ENCODE measurements at regions not wholly inside any gene's neighbourhood (a gene's known extent, or its start where the extent isn't known, plus 50 kb on each side); places are given as distances from the start of the nearest gene placed in this dataset.

DNA sequence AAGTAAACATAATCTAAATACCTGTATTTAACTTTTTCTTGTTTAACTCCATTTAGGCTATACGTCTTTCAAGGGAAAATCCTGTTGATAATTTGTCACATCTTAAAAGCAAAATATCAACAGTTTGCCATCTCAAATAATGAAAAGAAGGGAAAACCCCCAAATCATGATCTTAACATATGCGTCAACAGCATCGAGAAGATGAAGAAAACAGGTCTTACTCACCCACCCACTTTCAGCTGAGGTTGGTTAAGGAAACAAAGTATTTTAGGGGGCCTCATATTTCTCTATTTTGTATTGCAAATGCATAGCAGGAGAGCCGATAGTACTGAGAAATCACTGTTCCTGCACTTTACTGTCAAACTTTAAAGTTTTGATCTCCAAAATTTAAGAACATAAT, 143.1 kb upstream of the COPS8 start:
- H3K27ac ChIP-seq, result no peak overlapping the region
- TF ChIP-seq, protein P1, sequence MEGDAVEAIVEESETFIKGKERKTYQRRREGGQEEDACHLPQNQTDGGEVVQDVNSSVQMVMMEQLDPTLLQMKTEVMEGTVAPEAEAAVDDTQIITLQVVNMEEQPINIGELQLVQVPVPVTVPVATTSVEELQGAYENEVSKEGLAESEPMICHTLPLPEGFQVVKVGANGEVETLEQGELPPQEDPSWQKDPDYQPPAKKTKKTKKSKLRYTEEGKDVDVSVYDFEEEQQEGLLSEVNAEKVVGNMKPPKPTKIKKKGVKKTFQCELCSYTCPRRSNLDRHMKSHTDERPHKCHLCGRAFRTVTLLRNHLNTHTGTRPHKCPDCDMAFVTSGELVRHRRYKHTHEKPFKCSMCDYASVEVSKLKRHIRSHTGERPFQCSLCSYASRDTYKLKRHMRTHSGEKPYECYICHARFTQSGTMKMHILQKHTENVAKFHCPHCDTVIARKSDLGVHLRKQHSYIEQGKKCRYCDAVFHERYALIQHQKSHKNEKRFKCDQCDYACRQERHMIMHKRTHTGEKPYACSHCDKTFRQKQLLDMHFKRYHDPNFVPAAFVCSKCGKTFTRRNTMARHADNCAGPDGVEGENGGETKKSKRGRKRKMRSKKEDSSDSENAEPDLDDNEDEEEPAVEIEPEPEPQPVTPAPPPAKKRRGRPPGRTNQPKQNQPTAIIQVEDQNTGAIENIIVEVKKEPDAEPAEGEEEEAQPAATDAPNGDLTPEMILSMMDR (IDR thresholded peaks at IDR 0.05), result no peak
- no peak for TF ChIP-seq ZFX (IDR thresholded peaks at IDR 0.05; ENCODE audit: borderline replicate concordance)

DNA sequence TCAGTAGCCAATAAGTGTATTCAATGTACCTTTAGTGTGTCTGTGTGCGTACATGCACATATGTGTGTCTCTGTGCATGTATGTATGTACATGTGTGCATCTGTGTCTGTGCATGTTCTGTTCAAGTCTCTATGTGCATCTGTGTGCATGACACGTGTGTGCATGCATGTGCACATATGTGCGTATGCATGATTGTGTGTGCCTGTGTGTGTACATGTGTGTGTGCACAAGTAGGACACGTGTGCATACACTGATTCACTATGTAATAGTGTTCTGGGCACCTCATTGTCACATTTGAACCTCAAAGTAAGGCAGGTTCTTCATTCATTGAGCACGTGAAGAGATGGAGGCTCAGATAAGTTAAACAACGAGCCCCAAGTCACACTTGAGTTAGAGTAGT, 142.6 kb upstream of the COPS8 start:
- no peak for TF ChIP-seq ZFX (IDR thresholded peaks at IDR 0.05; ENCODE audit: borderline replicate concordance)
- TF ChIP-seq, protein P1 (IDR thresholded peaks at IDR 0.05), result no peak
- H3K27ac ChIP-seq, result no peak overlapping the region

DNA sequence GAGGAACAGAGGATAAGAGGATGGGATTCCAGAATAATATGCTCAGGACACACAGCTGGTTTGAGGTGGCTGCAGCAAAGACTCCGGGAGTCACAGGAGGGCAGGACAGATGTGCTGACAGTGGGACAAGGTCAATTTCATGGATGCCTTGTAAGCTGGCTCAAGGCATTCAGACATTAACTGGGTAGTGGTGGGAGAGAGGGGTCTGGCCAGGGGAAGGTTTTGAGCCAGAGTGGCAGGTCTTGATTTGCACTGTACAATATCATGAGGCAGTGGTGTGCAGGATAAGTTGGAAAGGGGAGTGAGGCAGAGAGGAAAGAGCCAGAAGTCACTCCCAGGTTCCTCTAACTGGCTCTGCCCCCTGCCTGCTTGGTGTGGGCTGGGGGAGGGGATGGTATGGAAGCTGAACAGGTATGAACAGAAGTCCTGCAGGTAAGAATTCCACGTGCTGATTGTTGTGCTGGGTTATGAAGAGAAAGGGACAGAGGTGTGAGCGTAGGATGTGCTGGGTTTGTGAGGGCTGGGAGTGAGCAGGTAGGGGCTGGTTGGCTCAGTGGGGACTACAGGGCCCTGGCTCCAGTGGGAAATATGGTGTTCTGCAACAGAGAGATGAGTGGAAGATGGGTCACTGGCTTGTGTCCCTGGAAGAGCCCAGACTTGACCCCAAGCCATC, 141.7 kb upstream of the COPS8 start:
- TF ChIP-seq ZFX (IDR thresholded peaks at IDR 0.05; ENCODE audit: borderline replicate concordance), result no peak
- TF ChIP-seq, protein P1 (IDR thresholded peaks at IDR 0.05), result no peak
- H3K27ac ChIP-seq, result no peak overlapping the region

DNA sequence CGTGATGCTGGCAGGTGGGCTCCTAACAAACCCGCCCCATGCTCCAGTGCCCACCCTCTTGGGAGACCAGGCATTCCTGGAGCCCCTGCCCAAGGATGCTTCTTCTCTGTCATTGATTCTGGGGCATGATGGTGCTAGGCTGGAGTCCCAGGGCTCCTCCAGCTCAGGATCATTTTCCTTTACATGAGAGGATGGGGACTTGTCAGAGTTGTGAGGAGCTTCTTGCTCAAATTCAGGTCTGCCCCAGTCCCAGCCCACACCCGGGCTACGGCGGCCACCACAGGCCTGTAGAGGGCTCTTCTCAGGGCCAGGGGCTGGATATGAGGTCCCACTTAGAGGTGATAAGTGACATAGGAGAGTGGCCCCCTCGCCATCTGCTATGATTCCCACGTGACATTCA, 141.1 kb upstream of the COPS8 start:
- no peak overlapping the region for H3K27ac ChIP-seq
- TF ChIP-seq, protein P1 (IDR thresholded peaks at IDR 0.05), result no peak
- no peak for TF ChIP-seq ZFX (IDR thresholded peaks at IDR 0.05; ENCODE audit: borderline replicate concordance)

DNA sequence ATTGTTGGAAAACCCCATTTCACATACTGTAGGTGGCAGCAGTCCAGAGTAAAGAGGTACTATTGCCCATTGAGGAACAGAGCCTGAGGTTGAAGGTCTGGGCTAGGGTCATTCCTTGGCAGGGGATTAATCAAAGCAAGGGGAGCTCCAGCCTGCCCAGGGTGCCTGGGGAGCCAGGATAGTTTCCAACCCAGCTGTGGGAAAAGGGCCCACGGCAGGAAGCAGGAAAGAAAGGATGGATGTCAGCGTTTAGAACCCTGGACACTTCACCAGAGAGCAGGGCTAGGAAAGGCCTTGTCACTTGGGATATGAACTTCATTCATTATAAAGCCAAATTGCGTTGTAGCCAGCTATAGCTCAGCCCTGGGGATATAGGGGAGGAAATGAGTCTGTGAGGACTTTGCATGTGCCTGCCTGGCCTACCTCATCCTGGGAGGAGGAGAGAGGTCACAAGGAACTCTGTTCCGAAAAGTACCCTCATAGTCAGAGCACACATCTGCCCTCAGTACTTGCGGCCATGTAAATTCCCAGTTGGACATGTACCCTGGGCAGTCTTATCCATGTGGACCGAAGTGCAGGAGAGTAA, 140.2 kb upstream of the COPS8 start:
- TF ChIP-seq, protein P1 (IDR thresholded peaks at IDR 0.05), result no peak
- no peak for TF ChIP-seq ZFX (IDR thresholded peaks at IDR 0.05; ENCODE audit: borderline replicate concordance)
- no peak overlapping the region for H3K27ac ChIP-seq

DNA sequence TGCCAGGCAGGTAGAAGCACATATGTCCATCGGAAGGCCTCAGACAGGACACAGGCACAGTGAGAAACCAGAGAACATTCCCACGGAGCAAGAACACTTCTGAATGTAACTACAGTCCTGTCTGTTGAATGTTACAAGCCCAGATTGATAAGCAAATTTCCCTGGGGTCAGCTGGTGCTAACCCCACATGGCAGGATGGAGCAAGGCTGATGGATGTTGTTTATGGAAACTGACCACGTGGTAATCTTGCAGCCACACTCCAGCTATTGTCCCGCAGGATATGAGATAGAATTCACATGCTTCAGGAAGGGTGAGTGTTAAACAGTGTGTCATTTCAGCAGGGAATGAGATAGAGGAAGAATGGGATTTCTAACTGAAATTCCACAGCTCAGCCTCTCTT, 138.8 kb upstream of the COPS8 start:
- no peak for TF ChIP-seq ZFX (IDR thresholded peaks at IDR 0.05; ENCODE audit: borderline replicate concordance)
- TF ChIP-seq, protein P1 (IDR thresholded peaks at IDR 0.05), result no peak

DNA sequence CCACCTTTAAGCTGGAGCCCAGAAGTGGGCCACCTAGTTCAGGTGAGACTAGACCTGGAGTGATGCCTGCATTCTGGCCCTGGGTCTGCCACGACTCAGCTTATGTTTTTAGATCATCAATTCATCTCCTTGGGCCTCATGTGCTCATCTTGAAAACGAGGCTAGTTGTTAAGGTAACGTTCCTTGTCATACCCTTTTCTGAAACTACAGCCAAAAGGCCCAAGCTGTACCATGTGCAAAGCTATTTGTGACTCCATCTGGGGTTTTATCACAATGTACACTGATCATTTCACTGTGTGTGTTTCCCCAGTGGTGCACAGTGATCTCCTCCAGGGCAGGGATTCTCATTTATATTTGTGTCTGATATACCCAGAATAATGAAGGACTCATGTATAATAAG, 138.4 kb upstream of the COPS8 start:
- no peak overlapping the region for H3K27ac ChIP-seq
- TF ChIP-seq ZFX (IDR thresholded peaks at IDR 0.05; ENCODE audit: borderline replicate concordance), result no peak
- TF ChIP-seq, protein P1 (IDR thresholded peaks at IDR 0.05), result no peak

More for the DNA sequence above, 138.8 kb upstream of the COPS8 start:
- H3K27ac ChIP-seq, result no peak overlapping the region

All from 22Rv1 (cell line).